NB4 (cell line): ENCODE measurements at regions not wholly inside any gene's neighbourhood (a gene's known extent, or its start where the extent isn't known, plus 50 kb on each side); places are given as distances from the start of the nearest gene placed in this dataset.

Source experiments
- MYC ChIP-seq: IDR thresholded peaks from 2 replicates; pipeline ENCODE4 v1.6.1; 2011; ENCODE audit warnings: low read depth, low read length
- POLR2A ChIP-seq: IDR thresholded peaks from 2 replicates; pipeline ENCODE4 v1.6.1; 2011; ENCODE audit warnings: mild to moderate bottlenecking; ENCODE audit not compliant: insufficient read length; ENCODE audit errors: extremely low read depth
- TF ChIP-seq, protein P1 (sequence below): IDR thresholded peaks from one replicate; pipeline ENCODE4 v1.5.1; 2012; ENCODE audit warnings: low read depth, low read length

- TF ChIP-seq, protein P1, sequence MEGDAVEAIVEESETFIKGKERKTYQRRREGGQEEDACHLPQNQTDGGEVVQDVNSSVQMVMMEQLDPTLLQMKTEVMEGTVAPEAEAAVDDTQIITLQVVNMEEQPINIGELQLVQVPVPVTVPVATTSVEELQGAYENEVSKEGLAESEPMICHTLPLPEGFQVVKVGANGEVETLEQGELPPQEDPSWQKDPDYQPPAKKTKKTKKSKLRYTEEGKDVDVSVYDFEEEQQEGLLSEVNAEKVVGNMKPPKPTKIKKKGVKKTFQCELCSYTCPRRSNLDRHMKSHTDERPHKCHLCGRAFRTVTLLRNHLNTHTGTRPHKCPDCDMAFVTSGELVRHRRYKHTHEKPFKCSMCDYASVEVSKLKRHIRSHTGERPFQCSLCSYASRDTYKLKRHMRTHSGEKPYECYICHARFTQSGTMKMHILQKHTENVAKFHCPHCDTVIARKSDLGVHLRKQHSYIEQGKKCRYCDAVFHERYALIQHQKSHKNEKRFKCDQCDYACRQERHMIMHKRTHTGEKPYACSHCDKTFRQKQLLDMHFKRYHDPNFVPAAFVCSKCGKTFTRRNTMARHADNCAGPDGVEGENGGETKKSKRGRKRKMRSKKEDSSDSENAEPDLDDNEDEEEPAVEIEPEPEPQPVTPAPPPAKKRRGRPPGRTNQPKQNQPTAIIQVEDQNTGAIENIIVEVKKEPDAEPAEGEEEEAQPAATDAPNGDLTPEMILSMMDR, result no peak
- TF ChIP-seq MYC (no peak), POLR2A (no peak)
These were observed 276.9 kb upstream of the SPHKAP start for GRCh38 chr2:228458364-228458763.
